ENCODE measurements at regions not wholly inside any gene's neighbourhood (a gene's known extent, or its start where the extent isn't known, plus 50 kb on each side); places are given as distances from the start of the nearest gene placed in this dataset.

GRCh38 chr20:61104232-61104631 lies 147.8 kb upstream of the CDH4 start:
- CTCF ChIA-PET: no interaction called here
- H3K27me3 Mint-ChIP-seq (ENCODE audit: low read depth): peaks cover 2% of the 10 kb centered on the region
- intact Hi-C loops (cut with micrococcal nuclease): no loop called here
- H3K27ac Mint-ChIP-seq: no peak overlapping the region
- DNase-seq: no peak
- H3K4me1 Mint-ChIP-seq (ENCODE audit: low read depth): no peaks in the 10 kb centered on the region
- no peaks in the 10 kb centered on the region for H3K36me3 Mint-ChIP-seq (ENCODE audit: low read depth)
- H3K9me3 Mint-ChIP-seq: no peaks in the 10 kb centered on the region
- no peak overlapping the region for H3K4me3 Mint-ChIP-seq

DNA sequence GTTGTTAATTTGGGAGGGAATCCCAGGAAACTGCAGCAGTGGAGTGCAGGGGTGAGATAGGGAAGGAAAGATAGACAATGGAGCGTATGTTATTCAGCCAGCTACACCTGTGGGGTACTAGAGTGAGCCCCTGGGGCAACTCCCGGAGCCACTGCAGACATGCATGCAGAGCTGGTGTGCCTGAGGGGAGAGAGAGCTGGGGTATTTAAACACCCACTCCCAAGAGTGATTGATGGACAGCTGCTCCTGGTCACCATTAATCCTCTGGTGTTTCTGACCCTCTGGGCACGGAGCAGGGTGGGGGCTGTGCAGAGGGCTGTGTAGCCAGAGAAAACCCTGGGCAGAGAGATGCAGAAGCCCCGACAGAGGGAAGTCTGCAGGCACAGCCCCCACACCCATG lies 146.7 kb upstream of the CDH4 start:
- no peaks in the 10 kb centered on the region for H3K9me3 Mint-ChIP-seq
- CTCF ChIA-PET: no interaction called here
- no peak overlapping the region for H3K27ac Mint-ChIP-seq
- no peaks in the 10 kb centered on the region for H3K4me1 Mint-ChIP-seq (ENCODE audit: low read depth)
- intact Hi-C loops (cut with micrococcal nuclease): no loop called here
- H3K36me3 Mint-ChIP-seq (ENCODE audit: low read depth): no peaks in the 10 kb centered on the region
- DNase-seq: no peak
- H3K27me3 Mint-ChIP-seq (ENCODE audit: low read depth): peaks cover 2% of the 10 kb centered on the region
- H3K4me3 Mint-ChIP-seq: no peak overlapping the region

DNA sequence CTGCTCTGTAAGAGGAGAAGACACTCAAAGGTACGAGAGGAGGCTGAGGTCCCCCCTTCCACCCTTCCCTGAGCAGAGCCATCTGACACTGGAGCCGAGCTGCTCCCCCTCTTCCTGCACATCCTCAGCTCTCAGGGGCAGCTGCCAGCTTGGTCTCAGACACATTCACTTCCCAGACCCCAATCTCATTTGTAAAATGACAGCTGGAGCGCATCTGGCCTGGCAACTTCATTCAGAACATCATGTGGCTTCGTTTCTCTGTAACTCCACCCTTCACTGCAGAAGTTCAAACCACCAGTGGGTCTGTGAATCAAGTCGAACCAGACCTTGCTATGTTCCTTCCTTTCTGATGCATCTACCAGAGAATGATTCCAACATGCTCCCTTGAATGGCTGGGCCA lies 145.6 kb upstream of the CDH4 start:
- no peaks in the 10 kb centered on the region for H3K36me3 Mint-ChIP-seq (ENCODE audit: low read depth)
- intact Hi-C loops (cut with micrococcal nuclease): no loop called here
- H3K4me3 Mint-ChIP-seq: no peak overlapping the region
- no peak for DNase-seq
- CTCF ChIA-PET: no interaction called here
- no peaks in the 10 kb centered on the region for H3K9me3 Mint-ChIP-seq
- no peaks in the 10 kb centered on the region for H3K4me1 Mint-ChIP-seq (ENCODE audit: low read depth)
- H3K27ac Mint-ChIP-seq: no peak overlapping the region
- no peaks in the 10 kb centered on the region for H3K27me3 Mint-ChIP-seq (ENCODE audit: low read depth)

GRCh38 chr20:61109221-61109805 lies 142.7 kb upstream of the CDH4 start:
- Mint-ChIP-seq H3K27me3 (ENCODE audit: low read depth) (no peaks in the 10 kb centered on the region), H3K27ac (no peak overlapping the region), H3K4me1 (ENCODE audit: low read depth) (no peaks in the 10 kb centered on the region), H3K9me3 (no peaks in the 10 kb centered on the region), H3K4me3 (no peak overlapping the region), H3K36me3 (ENCODE audit: low read depth) (no peaks in the 10 kb centered on the region)
- CTCF ChIA-PET: no interaction called here
- DNase-seq: no peak
- intact Hi-C loops (cut with micrococcal nuclease): no loop called here

GRCh38 chr20:61112515-61112914 lies 139.5 kb upstream of the CDH4 start:
- Mint-ChIP-seq H3K36me3 (ENCODE audit: low read depth) (no peaks in the 10 kb centered on the region), H3K4me3 (no peak overlapping the region), H3K9me3 (no peaks in the 10 kb centered on the region), H3K4me1 (ENCODE audit: low read depth) (no peaks in the 10 kb centered on the region), H3K27ac (no peak overlapping the region), H3K27me3 (ENCODE audit: low read depth) (no peaks in the 10 kb centered on the region)
- DNase-seq: no peak
- intact Hi-C loops (cut with micrococcal nuclease): no loop called here
- CTCF ChIA-PET: no interaction called here

GRCh38 chr20:61113731-61114130 lies 138.3 kb upstream of the CDH4 start:
- intact Hi-C loops (cut with micrococcal nuclease): no loop called here
- no peak for DNase-seq
- Mint-ChIP-seq H3K9me3 (no peaks in the 10 kb centered on the region), H3K36me3 (ENCODE audit: low read depth) (no peaks in the 10 kb centered on the region), H3K27me3 (ENCODE audit: low read depth) (no peaks in the 10 kb centered on the region), H3K27ac (no peak overlapping the region), H3K4me3 (no peak overlapping the region), H3K4me1 (ENCODE audit: low read depth) (no peaks in the 10 kb centered on the region)
- CTCF ChIA-PET: interaction anchor here (0.6 kb wide), 1 partner anchor 1122 kb away, joined by 3 read pairs; no protein-coding TSS in a partner anchor

- Mint-ChIP-seq H3K36me3 (ENCODE audit: low read depth) (no peaks in the 10 kb centered on the region), H3K4me1 (ENCODE audit: low read depth) (no peaks in the 10 kb centered on the region), H3K27ac (no peak overlapping the region), H3K4me3 (no peak overlapping the region), H3K27me3 (ENCODE audit: low read depth) (no peaks in the 10 kb centered on the region), H3K9me3 (no peaks in the 10 kb centered on the region)
- CTCF ChIA-PET: no interaction called here
- no peak for DNase-seq
- intact Hi-C loops (cut with micrococcal nuclease): no loop called here
These were observed 137.4 kb upstream of the CDH4 start for GRCh38 chr20:61114493-61115175.

GRCh38 chr20:61115364-61116065 lies 136.5 kb upstream of the CDH4 start:
- Mint-ChIP-seq H3K9me3 (no peaks in the 10 kb centered on the region), H3K4me1 (ENCODE audit: low read depth) (peaks cover 2% of the 10 kb centered on the region), H3K27ac (no peak overlapping the region), H3K36me3 (ENCODE audit: low read depth) (no peaks in the 10 kb centered on the region), H3K27me3 (ENCODE audit: low read depth) (no peaks in the 10 kb centered on the region), H3K4me3 (no peak overlapping the region)
- intact Hi-C loops (cut with micrococcal nuclease): no loop called here
- CTCF ChIA-PET: no interaction called here
- DNase-seq: no peak

DNA sequence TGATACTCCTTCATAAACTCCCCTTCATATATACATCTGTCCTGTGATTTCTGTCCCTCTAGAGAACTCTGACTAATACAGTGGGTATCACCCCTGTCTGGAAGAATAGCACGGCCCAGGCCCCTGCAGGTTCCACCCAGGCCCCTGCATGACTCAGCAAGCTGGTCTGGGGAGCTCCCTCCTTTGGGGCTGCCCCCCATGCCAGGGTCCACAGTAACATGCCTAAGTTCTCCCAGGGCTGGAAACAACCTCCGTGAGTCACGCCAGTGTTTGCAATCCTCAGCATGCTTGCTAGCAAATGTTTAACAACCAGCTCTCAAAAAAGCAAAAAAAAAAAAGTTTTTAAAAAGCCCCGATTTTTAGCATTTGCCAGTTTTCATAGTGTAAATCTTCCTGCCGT lies 134.3 kb upstream of the CDH4 start:
- H3K27me3 Mint-ChIP-seq (ENCODE audit: low read depth): no peaks in the 10 kb centered on the region
- no peak for DNase-seq
- H3K36me3 Mint-ChIP-seq (ENCODE audit: low read depth): no peaks in the 10 kb centered on the region
- peaks cover 2% of the 10 kb centered on the region for H3K4me1 Mint-ChIP-seq (ENCODE audit: low read depth)
- H3K4me3 Mint-ChIP-seq: no peak overlapping the region
- H3K9me3 Mint-ChIP-seq: no peaks in the 10 kb centered on the region
- CTCF ChIA-PET: interaction anchor here (0.6 kb wide), 1 partner anchor 9 kb away, joined by 3 read pairs; no protein-coding TSS in a partner anchor
- intact Hi-C loops (cut with micrococcal nuclease): no loop called here
- H3K27ac Mint-ChIP-seq: no peak overlapping the region

- Mint-ChIP-seq H3K27me3 (ENCODE audit: low read depth) (no peaks in the 10 kb centered on the region), H3K27ac (no peak overlapping the region), H3K9me3 (no peaks in the 10 kb centered on the region), H3K4me1 (ENCODE audit: low read depth) (peaks cover 2% of the 10 kb centered on the region), H3K4me3 (no peak overlapping the region), H3K36me3 (ENCODE audit: low read depth) (no peaks in the 10 kb centered on the region)
- DNase-seq: no peak
- intact Hi-C loops (cut with micrococcal nuclease): no loop called here
- CTCF ChIA-PET: interaction anchor here (0.6 kb wide), 1 partner anchor 8 kb away, joined by 3 read pairs; no protein-coding TSS in a partner anchor
These were observed 133.4 kb upstream of the CDH4 start for GRCh38 chr20:61118429-61119224.

- H3K27me3 Mint-ChIP-seq (ENCODE audit: low read depth): no peaks in the 10 kb centered on the region
- CTCF ChIA-PET: no interaction called here
- no peaks in the 10 kb centered on the region for H3K36me3 Mint-ChIP-seq (ENCODE audit: low read depth)
- DNase-seq: no peak
- H3K27ac Mint-ChIP-seq: no peak overlapping the region
- H3K9me3 Mint-ChIP-seq: no peaks in the 10 kb centered on the region
- intact Hi-C loops (cut with micrococcal nuclease): no loop called here
- no peak overlapping the region for H3K4me3 Mint-ChIP-seq
- H3K4me1 Mint-ChIP-seq (ENCODE audit: low read depth): peaks cover 2% of the 10 kb centered on the region
These were observed 132.8 kb upstream of the CDH4 start for GRCh38 chr20:61119273-61119672.

GRCh38 chr20:61119794-61120410 lies 132.2 kb upstream of the CDH4 start:
- no peak for DNase-seq
- CTCF ChIA-PET: interaction anchor here (0.5 kb wide), 1 partner anchor 71 kb away, joined by 4 read pairs; no protein-coding TSS in a partner anchor
- no peaks in the 10 kb centered on the region for H3K36me3 Mint-ChIP-seq (ENCODE audit: low read depth)
- H3K27ac Mint-ChIP-seq: no peak overlapping the region
- peaks cover 2% of the 10 kb centered on the region for H3K4me1 Mint-ChIP-seq (ENCODE audit: low read depth)
- H3K27me3 Mint-ChIP-seq (ENCODE audit: low read depth): no peaks in the 10 kb centered on the region
- H3K9me3 Mint-ChIP-seq: no peaks in the 10 kb centered on the region
- H3K4me3 Mint-ChIP-seq: no peak overlapping the region
- intact Hi-C loops (cut with micrococcal nuclease): loop anchor here (1.0 to 2.0 kb wide), 3 partner anchors 909 to 1171 kb away; no protein-coding TSS in a partner anchor

Measured in activated naive CD4-positive, alpha-beta T cell treated with anti-CD3 and anti-CD28 coated beads for 36 hours (primary cell).